DOHH2 (cell line): ENCODE measurements at regions not wholly inside any gene's neighbourhood (a gene's known extent, or its start where the extent isn't known, plus 50 kb on each side); places are given as distances from the start of the nearest gene placed in this dataset.

ENCODE experiments used
- H3F3A ChIP-seq: fragments of 200-600 bp; sonication (generic), shearing (Covaris generic); 2 replicates; pipeline ENCODE4 v1.6.0; 2016; ENCODE audit warnings: antibody characterized with exemption, mild to moderate bottlenecking; ENCODE audit not compliant: control insufficient read depth, insufficient read depth
- H3K27ac ChIP-seq: fragments of 200-600 bp; sonication (generic); 2 replicates; pipeline ENCODE4 v1.5.1; 2014; ENCODE audit warnings: low read depth, mild to moderate bottlenecking, low read length, moderate library complexity
- H3K27me3 ChIP-seq: fragments of 200-600 bp; sonication (generic); 2 replicates; pipeline ENCODE4 v1.6.1; 2014; ENCODE audit warnings: mild to moderate bottlenecking, low read length, mixed read lengths; ENCODE audit not compliant: control insufficient read depth
- H3K36me3 ChIP-seq: fragments of 200-600 bp; sonication (generic); 2 replicates; pipeline ENCODE4 v1.6.1; 2014; ENCODE audit warnings: mild to moderate bottlenecking, low read length, moderate library complexity, mixed read lengths; ENCODE audit not compliant: control insufficient read depth
- H3K4me1 ChIP-seq: fragments of 200-600 bp; sonication (generic); 2 replicates; pipeline ENCODE4 v1.6.1; 2014; ENCODE audit warnings: mild to moderate bottlenecking, low read length, mixed read lengths; ENCODE audit not compliant: control insufficient read depth
- H3K4me2 ChIP-seq: fragments of 200-600 bp; sonication (generic); 2 replicates; pipeline ENCODE4 v1.6.0; 2014; ENCODE audit warnings: mild to moderate bottlenecking, low read length, moderate library complexity
- H3K4me3 ChIP-seq: fragments of 200-600 bp; sonication (generic); 2 replicates; pipeline ENCODE4 v1.5.1; 2014; ENCODE audit warnings: mild to moderate bottlenecking, low read length, mixed read lengths
- H3K79me2 ChIP-seq: fragments of 200-600 bp; sonication (generic); 2 replicates; pipeline ENCODE4 v1.6.1; 2014; ENCODE audit warnings: mild to moderate bottlenecking, low read length, mixed read lengths; ENCODE audit not compliant: control insufficient read depth
- H3K9me2 ChIP-seq: fragments of 200-600 bp; sonication (generic); replicated peaks from 2 replicates; pipeline ENCODE4 v1.6.1; 2014; ENCODE audit warnings: mild to moderate bottlenecking, low read length, mixed read lengths; ENCODE audit not compliant: control insufficient read depth
- H3K9me3 ChIP-seq: fragments of 200-600 bp; sonication (generic); 2 replicates; pipeline ENCODE4 v1.6.1; 2014; ENCODE audit warnings: antibody characterized with exemption, low read length, mixed read lengths; ENCODE audit not compliant: control insufficient read depth, insufficient read depth
- H4K20me1 ChIP-seq: fragments of 200-600 bp; sonication (generic); 2 replicates; pipeline ENCODE4 v1.6.0; 2014; ENCODE audit warnings: low read depth, mild to moderate bottlenecking, antibody characterized with exemption, low read length, moderate library complexity; ENCODE audit not compliant: control insufficient read depth, insufficient read depth
- EZH2phosphoT487 ChIP-seq: fragments of 200-600 bp; sonication (generic); IDR thresholded peaks from 2 replicates; pipeline ENCODE4 v1.6.1; 2017; ENCODE audit warnings: borderline replicate concordance, mild to moderate bottlenecking, antibody characterized with exemption, low read length, moderate library complexity, mixed read lengths
- TF ChIP-seq, protein P1 (sequence below): fragments of 200-600 bp; sonication (generic); IDR thresholded peaks from one replicate; pipeline ENCODE4 v1.5.1; 2014; ENCODE audit warnings: antibody characterized with exemption, mild to moderate bottlenecking, low read depth, low read length; ENCODE audit not compliant: poor library complexity, severe bottlenecking

DNA sequence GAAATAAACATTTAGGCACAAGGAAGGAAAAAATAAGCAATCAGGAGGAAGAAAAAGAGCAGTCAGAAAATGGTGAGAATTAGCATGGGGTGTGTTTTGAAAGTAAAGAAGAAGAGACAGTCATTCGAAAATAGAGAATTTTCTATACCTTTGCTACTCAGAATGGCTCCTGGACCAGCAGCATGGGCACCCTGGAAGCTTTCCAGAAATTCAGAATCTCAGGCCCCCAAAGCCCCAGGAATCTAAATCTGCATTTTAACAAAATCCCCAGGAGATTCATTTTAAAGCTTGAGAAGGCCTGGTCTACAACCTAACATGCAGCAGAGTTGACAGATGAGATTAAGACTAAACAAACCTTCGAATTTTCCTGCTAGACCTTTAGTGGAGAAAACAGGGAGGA is 131.2 kb upstream of the HDAC9 start:
- no peaks in the 10 kb centered on the region for H3K79me2 ChIP-seq
- no peaks in the 10 kb centered on the region for H3K9me2 ChIP-seq
- H3K4me2 ChIP-seq: no peak overlapping the region
- H3K27me3 ChIP-seq: no peaks in the 10 kb centered on the region
- no peaks in the 10 kb centered on the region for H4K20me1 ChIP-seq
- no peaks in the 10 kb centered on the region for H3K4me1 ChIP-seq
- TF ChIP-seq, protein P1, sequence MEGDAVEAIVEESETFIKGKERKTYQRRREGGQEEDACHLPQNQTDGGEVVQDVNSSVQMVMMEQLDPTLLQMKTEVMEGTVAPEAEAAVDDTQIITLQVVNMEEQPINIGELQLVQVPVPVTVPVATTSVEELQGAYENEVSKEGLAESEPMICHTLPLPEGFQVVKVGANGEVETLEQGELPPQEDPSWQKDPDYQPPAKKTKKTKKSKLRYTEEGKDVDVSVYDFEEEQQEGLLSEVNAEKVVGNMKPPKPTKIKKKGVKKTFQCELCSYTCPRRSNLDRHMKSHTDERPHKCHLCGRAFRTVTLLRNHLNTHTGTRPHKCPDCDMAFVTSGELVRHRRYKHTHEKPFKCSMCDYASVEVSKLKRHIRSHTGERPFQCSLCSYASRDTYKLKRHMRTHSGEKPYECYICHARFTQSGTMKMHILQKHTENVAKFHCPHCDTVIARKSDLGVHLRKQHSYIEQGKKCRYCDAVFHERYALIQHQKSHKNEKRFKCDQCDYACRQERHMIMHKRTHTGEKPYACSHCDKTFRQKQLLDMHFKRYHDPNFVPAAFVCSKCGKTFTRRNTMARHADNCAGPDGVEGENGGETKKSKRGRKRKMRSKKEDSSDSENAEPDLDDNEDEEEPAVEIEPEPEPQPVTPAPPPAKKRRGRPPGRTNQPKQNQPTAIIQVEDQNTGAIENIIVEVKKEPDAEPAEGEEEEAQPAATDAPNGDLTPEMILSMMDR: no peak
- no peak for TF ChIP-seq EZH2phosphoT487
- no peaks in the 10 kb centered on the region for H3F3A ChIP-seq
- no peak overlapping the region for H3K4me3 ChIP-seq
- H3K36me3 ChIP-seq: no peaks in the 10 kb centered on the region
- no peak overlapping the region for H3K27ac ChIP-seq
- no peaks in the 10 kb centered on the region for H3K9me3 ChIP-seq

DNA sequence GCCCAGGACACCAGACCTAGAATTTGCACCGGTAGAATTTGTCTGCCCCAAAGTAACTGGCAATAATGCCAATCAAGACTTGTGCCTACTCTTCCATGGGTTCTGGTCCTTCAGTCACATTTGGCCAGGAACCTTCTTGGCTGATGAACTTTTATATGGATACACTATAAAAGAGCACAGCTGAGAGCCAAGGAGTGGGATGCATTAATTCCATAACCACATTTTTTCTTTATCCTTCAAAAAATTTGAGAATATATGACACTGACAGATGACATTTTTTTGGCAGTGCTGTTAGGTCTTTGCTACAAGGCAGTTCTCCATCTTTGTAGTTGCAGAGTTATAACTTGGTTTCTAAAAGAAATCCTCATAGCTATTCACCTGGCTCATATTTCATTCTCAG is 129.2 kb upstream of the HDAC9 start:
- Histone ChIP-seq H3K4me3 (no peak overlapping the region), H3F3A (no peaks in the 10 kb centered on the region), H3K79me2 (no peaks in the 10 kb centered on the region), H3K27ac (no peak overlapping the region), H3K4me1 (no peaks in the 10 kb centered on the region), H3K4me2 (no peak overlapping the region), H3K9me3 (no peaks in the 10 kb centered on the region), H3K9me2 (no peaks in the 10 kb centered on the region), H3K36me3 (no peaks in the 10 kb centered on the region), H3K27me3 (no peaks in the 10 kb centered on the region), H4K20me1 (no peaks in the 10 kb centered on the region)
- no peak for TF ChIP-seq EZH2phosphoT487
- TF ChIP-seq, protein P1: no peak

DNA sequence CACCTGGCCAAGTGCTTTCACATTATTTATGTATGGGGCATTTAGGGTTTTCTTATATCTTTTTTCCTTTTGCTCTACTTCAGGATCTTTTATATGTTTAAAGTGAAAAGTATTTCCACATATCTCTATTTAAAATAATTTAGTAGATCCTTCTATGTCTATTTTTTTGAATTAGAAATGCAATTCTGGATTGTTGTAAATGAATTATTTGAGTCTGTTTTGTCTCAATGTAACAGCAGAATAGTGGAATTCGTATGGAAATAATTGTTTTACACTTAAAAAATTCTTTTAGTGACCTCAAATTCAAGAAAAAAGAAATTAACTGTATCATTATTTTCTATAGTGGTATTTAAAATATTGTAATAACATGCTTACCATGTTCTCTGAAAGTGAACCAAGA is 126.5 kb upstream of the HDAC9 start:
- no peak overlapping the region for H3K27ac ChIP-seq
- no peaks in the 10 kb centered on the region for H3K9me2 ChIP-seq
- no peak overlapping the region for H3K4me3 ChIP-seq
- H3K27me3 ChIP-seq: no peaks in the 10 kb centered on the region
- H3K79me2 ChIP-seq: no peaks in the 10 kb centered on the region
- H3K36me3 ChIP-seq: no peaks in the 10 kb centered on the region
- TF ChIP-seq EZH2phosphoT487: no peak
- TF ChIP-seq, protein P1: no peak
- no peaks in the 10 kb centered on the region for H3K9me3 ChIP-seq
- no peaks in the 10 kb centered on the region for H4K20me1 ChIP-seq
- H3F3A ChIP-seq: no peaks in the 10 kb centered on the region
- H3K4me1 ChIP-seq: no peaks in the 10 kb centered on the region
- no peak overlapping the region for H3K4me2 ChIP-seq

DNA sequence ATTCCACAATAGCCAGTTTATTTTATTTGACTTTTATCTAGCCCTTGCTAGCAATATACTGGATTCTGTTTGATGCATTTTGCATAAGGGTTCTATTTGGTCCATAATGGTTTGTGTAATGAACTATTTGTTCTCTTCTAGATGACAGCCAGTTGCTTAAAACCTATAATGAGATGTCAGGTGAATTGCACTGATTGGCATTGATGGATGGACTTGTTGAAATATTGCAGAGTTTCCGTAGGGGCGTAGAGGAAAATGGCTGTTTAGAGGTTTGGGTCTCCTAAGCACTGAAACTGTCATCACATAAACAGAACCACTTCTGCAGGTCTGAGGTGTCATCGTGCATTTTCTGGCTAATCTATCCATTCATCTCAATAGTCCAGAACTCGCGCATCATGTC is 124.9 kb upstream of the HDAC9 start:
- no peaks in the 10 kb centered on the region for H3K36me3 ChIP-seq
- H3K79me2 ChIP-seq: no peaks in the 10 kb centered on the region
- H3K27me3 ChIP-seq: no peaks in the 10 kb centered on the region
- no peaks in the 10 kb centered on the region for H3F3A ChIP-seq
- H3K4me3 ChIP-seq: no peak overlapping the region
- H3K27ac ChIP-seq: no peak overlapping the region
- H3K9me3 ChIP-seq: no peaks in the 10 kb centered on the region
- H4K20me1 ChIP-seq: no peaks in the 10 kb centered on the region
- no peaks in the 10 kb centered on the region for H3K9me2 ChIP-seq
- no peak for TF ChIP-seq EZH2phosphoT487
- H3K4me1 ChIP-seq: no peaks in the 10 kb centered on the region
- H3K4me2 ChIP-seq: no peak overlapping the region
